Gastroesophageal sphincter (tissue), 3 donors: ENCODE measurements at regions not wholly inside any gene's neighbourhood (a gene's known extent, or its start where the extent isn't known, plus 50 kb on each side); places are given as distances from the start of the nearest gene placed in this dataset.

ENCODE experiments used
- CTCF ChIP-seq, 4 experiments: fragments of 200-600 bp in 2 of 4; fragments of 450-650 bp in 2 of 4; sonication (generic) in 1 of 4; IDR thresholded peaks; one replicate each; pipeline ENCODE4 v1.5.1; 2017 to 2019; ENCODE audit warnings: antibody characterized with exemption in 4 of 4, mild to moderate bottlenecking in 2 of 4, moderate library complexity in 2 of 4
- EP300 ChIP-seq: sonication (generic); formaldehyde crosslinking; IDR thresholded peaks from one replicate; pipeline ENCODE4 v1.6.1; 2017; ENCODE audit warnings: antibody characterized with exemption, mild to moderate bottlenecking
- POLR2A ChIP-seq, 2 donors: fragments of 450-650 bp; IDR thresholded peaks; one replicate each; pipeline ENCODE4 v1.6.1; 2017; ENCODE audit warnings: antibody characterized with exemption in 2 of 2, mild to moderate bottlenecking in 2 of 2, moderate library complexity in 1 of 2
- POLR2AphosphoS5 ChIP-seq: sonication (generic); formaldehyde crosslinking; IDR thresholded peaks from one replicate; pipeline ENCODE4 v1.6.1; 2017; ENCODE audit warnings: antibody characterized with exemption

- TF ChIP-seq POLR2AphosphoS5 = no peak
- no peak for TF ChIP-seq POLR2A (IDR thresholded peaks at IDR 0.05)
- no peak for TF ChIP-seq CTCF (IDR thresholded peaks at IDR 0.05)
- TF ChIP-seq EP300 = no peak
Measured at GRCh38 chr2:16861111-16861510, 195.5 kb upstream of the CYRIA start.
